Spleen (tissue), 11 donors: ENCODE measurements at regions not wholly inside any gene's neighbourhood (a gene's known extent, or its start where the extent isn't known, plus 50 kb on each side); places are given as distances from the start of the nearest gene placed in this dataset.

Experiments used
- DNase-seq: peaks from one replicate; pipeline ENCODE4 v3.0.0-alpha.2; 2020
- H3K27ac ChIP-seq, 8 donors: fragments of 200-600 bp; sonication (generic) in 7 of 8; 1 replicate in 4 of 8; 2 replicates in 4 of 8; pipeline versions ENCODE4 v1.5.0 to v1.8.0; 2016 to 2021; ENCODE audit warnings: inconsistent platforms in 4 of 8, mild to moderate bottlenecking in 4 of 8, moderate library complexity in 1 of 8
- H3K27me3 ChIP-seq, 7 donors: fragments of 200-600 bp; sonication (generic) in 6 of 7; replicated peaks in 1 of 7; 1 replicate in 4 of 7; 2 replicates in 3 of 7; pipeline versions ENCODE4 v1.5.0 to v1.8.0; 2016 to 2021; ENCODE audit warnings: inconsistent platforms in 3 of 7, mild to moderate bottlenecking in 1 of 7
- H3K36me3 ChIP-seq, 6 donors: fragments of 200-600 bp; sonication (generic) in 5 of 6; 1 replicate in 4 of 6; 2 replicates in 2 of 6; pipeline versions ENCODE4 v1.5.0 to v1.8.0; 2016 to 2021; ENCODE audit warnings: inconsistent platforms in 2 of 6
- H3K4me1 ChIP-seq, 6 donors: fragments of 200-600 bp; sonication (generic) in 5 of 6; 1 replicate in 3 of 6; 2 replicates in 3 of 6; pipeline versions ENCODE4 v1.5.0 to v1.8.0; 2016 to 2021; ENCODE audit warnings: inconsistent platforms in 3 of 6
- H3K4me3 ChIP-seq, 8 donors: fragments of 200-600 bp; sonication (generic) in 7 of 8; 1 replicate in 4 of 8; 2 replicates in 4 of 8; pipeline versions ENCODE4 v1.5.0 to v1.8.0; 2016 to 2021; ENCODE audit warnings: inconsistent platforms in 4 of 8, mild to moderate bottlenecking in 4 of 8, moderate library complexity in 2 of 8
- H3K9me3 ChIP-seq, 8 donors: fragments of 200-600 bp; sonication (generic) in 7 of 8; 1 replicate in 4 of 8; 2 replicates in 4 of 8; pipeline versions ENCODE4 v1.5.0 to v1.8.0; 2016 to 2021; ENCODE audit warnings: inconsistent platforms in 4 of 8
- POLR2A ChIP-seq, 3 donors: fragments of 450-650 bp; IDR thresholded peaks; one replicate each; pipeline ENCODE4 v1.5.1; 2017; ENCODE audit warnings: antibody characterized with exemption in 3 of 3, mild to moderate bottlenecking in 1 of 3
- POLR2AphosphoS5 ChIP-seq, 3 donors: sonication (generic); formaldehyde crosslinking; IDR thresholded peaks; one replicate each; pipeline ENCODE4 v1.5.1; 2017; ENCODE audit warnings: antibody characterized with exemption in 3 of 3
- WGBS, 5 donors: extraction: QIAGEN DNeasy Blood & Tissue Kit in 3 of 5; methylation state at CpG; one replicate each; pipeline versions ENCODE4 v1.1.5 to v1.1.7; 2013 to 2018; 5-methylcytosine and 5-hydroxymethylcytosine counted together
- intact Hi-C: fragments of 100-400 bp; cut with DNase I; formaldehyde crosslinking; loops from one replicate; pipeline ENCODE4 v1.15.0; 2023; ENCODE audit warnings: low total_unique reads
- TF ChIP-seq, protein P1 (sequence below), 11 experiments: fragments of 200-600 bp in 7 of 11; fragments of 450-650 bp in 4 of 11; sonication (generic) in 4 of 11; IDR thresholded peaks in 8 of 11; conservative IDR thresholded peaks in 3 of 11; 1 replicate in 7 of 11; 2 replicates in 4 of 11; pipeline versions ENCODE4 v1.4.0 to v1.8.0; 2016 to 2021; ENCODE audit warnings: antibody characterized with exemption in 11 of 11, inconsistent platforms in 4 of 11, mild to moderate bottlenecking in 1 of 11
- donor health status: healthy with polysubstance abuse.
- donor health status: DM: no; HTN: no; CAD: no; lungs with moderate emphysema.
- donor health status: DM: no; HTN: no; CAD: no.
- donor health status: Bipolar disorder and iron deficiency.
- donor health status: healthy.
- donor health status: DM: no; HTN: no; CAD: no.
- donor health status: DM: yes; HTN: yes; CAD: no.

DNA sequence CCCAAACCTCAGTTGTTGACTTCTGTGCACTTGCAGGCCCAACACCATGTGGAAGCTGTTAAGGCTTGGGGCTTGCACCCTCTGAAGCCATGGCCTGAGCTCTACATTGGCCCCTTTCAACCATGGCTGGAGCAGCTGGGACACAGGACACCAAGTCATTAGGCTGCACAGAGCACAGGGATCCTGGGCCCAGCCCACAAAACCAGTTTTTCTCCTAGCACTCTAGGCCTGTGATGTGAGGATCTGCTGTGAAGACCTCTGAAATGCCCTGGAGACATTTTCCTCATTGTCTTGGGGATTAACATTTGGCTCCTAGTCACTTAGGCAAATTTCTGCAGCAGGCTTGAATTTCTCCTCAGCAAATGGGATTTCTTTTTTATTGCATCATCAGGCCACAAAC, 1255.7 kb downstream of the ZPLD1 start:
- Histone ChIP-seq H3K4me1 (no peaks in the 10 kb centered on the region), H3K4me3 (no peak overlapping the region), H3K9me3 (peaks cover 0 to 23% (median 5%) of the 10 kb centered on the region in 8 donors), H3K27me3 (no peaks in the 10 kb centered on the region), H3K27ac (no peak overlapping the region), H3K36me3 (no peaks in the 10 kb centered on the region)
- no peak for DNase-seq
- TF ChIP-seq POLR2AphosphoS5 (IDR thresholded peaks at IDR 0.05) (no peak), POLR2A (IDR thresholded peaks at IDR 0.05) (no peak)
- TF ChIP-seq, protein P1, sequence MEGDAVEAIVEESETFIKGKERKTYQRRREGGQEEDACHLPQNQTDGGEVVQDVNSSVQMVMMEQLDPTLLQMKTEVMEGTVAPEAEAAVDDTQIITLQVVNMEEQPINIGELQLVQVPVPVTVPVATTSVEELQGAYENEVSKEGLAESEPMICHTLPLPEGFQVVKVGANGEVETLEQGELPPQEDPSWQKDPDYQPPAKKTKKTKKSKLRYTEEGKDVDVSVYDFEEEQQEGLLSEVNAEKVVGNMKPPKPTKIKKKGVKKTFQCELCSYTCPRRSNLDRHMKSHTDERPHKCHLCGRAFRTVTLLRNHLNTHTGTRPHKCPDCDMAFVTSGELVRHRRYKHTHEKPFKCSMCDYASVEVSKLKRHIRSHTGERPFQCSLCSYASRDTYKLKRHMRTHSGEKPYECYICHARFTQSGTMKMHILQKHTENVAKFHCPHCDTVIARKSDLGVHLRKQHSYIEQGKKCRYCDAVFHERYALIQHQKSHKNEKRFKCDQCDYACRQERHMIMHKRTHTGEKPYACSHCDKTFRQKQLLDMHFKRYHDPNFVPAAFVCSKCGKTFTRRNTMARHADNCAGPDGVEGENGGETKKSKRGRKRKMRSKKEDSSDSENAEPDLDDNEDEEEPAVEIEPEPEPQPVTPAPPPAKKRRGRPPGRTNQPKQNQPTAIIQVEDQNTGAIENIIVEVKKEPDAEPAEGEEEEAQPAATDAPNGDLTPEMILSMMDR (IDR thresholded peaks at IDR 0.05 in 8 of 11, conservative IDR thresholded peaks at IDR 0.05 in 3 of 11), result no peak
- intact Hi-C loops, result no loop called here

- 62 to 89% (median 74%) methylated on average over 2 of the region's 2 CpGs for WGBS, 5 donors
- H3K27me3 ChIP-seq, result no peaks in the 10 kb centered on the region
- peaks cover 0 to 23% (median 5%) of the 10 kb centered on the region in 8 donors for H3K9me3 ChIP-seq
- TF ChIP-seq POLR2AphosphoS5 (IDR thresholded peaks at IDR 0.05) (no peak), POLR2A (IDR thresholded peaks at IDR 0.05) (no peak)
- TF ChIP-seq, protein P1 (IDR thresholded peaks at IDR 0.05 in 8 of 11, conservative IDR thresholded peaks at IDR 0.05 in 3 of 11), result no peak
- H3K36me3 ChIP-seq, result no peaks in the 10 kb centered on the region
- intact Hi-C loops, result no loop called here
- no peak for DNase-seq
- no peak overlapping the region for H3K27ac ChIP-seq
- no peak overlapping the region for H3K4me3 ChIP-seq
- no peaks in the 10 kb centered on the region for H3K4me1 ChIP-seq
Observed at GRCh38 chr3:103693831-103694230, 1259.0 kb downstream of the ZPLD1 start.

- no peak overlapping the region for H3K4me3 ChIP-seq
- H3K9me3 ChIP-seq, result no peaks in the 10 kb centered on the region
- DNase-seq, result no peak
- TF ChIP-seq, protein P1 (IDR thresholded peaks at IDR 0.05 in 8 of 11, conservative IDR thresholded peaks at IDR 0.05 in 3 of 11), result no peak
- no peak for TF ChIP-seq POLR2AphosphoS5 (IDR thresholded peaks at IDR 0.05)
- TF ChIP-seq POLR2A (IDR thresholded peaks at IDR 0.05), result no peak
- intact Hi-C loops, result no loop called here
- H3K27me3 ChIP-seq, result no peaks in the 10 kb centered on the region
- no peak overlapping the region for H3K27ac ChIP-seq
- no peaks in the 10 kb centered on the region for H3K4me1 ChIP-seq
- WGBS, 5 donors, result 76 to 96% (median 89%) methylated on average over 1 of the region's 1 CpG
- no peaks in the 10 kb centered on the region for H3K36me3 ChIP-seq
Observed at GRCh38 chr3:103698646-103699045, 1263.8 kb downstream of the ZPLD1 start.

GRCh38 chr3:103699228-103699627, 1264.4 kb downstream of the ZPLD1 start:
- no peaks in the 10 kb centered on the region for H3K27me3 ChIP-seq
- H3K4me3 ChIP-seq, result no peak overlapping the region
- no peak for DNase-seq
- intact Hi-C loops, result no loop called here
- no peaks in the 10 kb centered on the region for H3K9me3 ChIP-seq
- TF ChIP-seq POLR2AphosphoS5 (IDR thresholded peaks at IDR 0.05), result no peak
- TF ChIP-seq, protein P1 (IDR thresholded peaks at IDR 0.05 in 8 of 11, conservative IDR thresholded peaks at IDR 0.05 in 3 of 11), result no peak
- no peak for TF ChIP-seq POLR2A (IDR thresholded peaks at IDR 0.05)
- H3K27ac ChIP-seq, result no peak overlapping the region
- no peaks in the 10 kb centered on the region for H3K4me1 ChIP-seq
- no peaks in the 10 kb centered on the region for H3K36me3 ChIP-seq
- WGBS, 5 donors, result 77 to 97% (median 96%) methylated on average over 3 of the region's 3 CpGs
